ENCODE measurements at regions not wholly inside any gene's neighbourhood (a gene's known extent, or its start where the extent isn't known, plus 50 kb on each side); places are given as distances from the start of the nearest gene placed in this dataset.

DNA sequence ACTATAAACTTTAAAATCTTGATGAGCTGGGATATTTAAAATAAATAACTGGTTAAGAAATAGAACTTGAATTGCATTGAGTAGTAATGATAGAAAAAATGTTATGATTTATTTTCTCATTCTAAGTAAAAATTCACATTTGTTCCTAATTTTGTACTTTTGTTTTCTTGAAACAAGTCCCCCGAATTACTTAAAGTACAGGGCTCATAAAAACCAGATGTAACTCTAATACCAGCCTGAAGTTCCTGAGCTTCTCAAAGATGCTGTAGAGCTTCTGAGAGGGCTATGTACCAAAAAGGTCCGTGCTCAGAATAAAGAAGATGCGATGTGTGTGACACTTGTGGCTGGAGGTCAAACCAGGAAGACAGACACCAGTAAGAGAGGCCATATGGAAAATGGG lies 116.1 kb upstream of the TACR1 start:
- no peak overlapping the region for H3K4me2 ChIP-seq (ENCODE audit: insufficient read depth, low read length)
- no peaks in the 10 kb centered on the region for H3K9me3 ChIP-seq (ENCODE audit: low read depth, low read length)
- TF ChIP-seq, protein P1, sequence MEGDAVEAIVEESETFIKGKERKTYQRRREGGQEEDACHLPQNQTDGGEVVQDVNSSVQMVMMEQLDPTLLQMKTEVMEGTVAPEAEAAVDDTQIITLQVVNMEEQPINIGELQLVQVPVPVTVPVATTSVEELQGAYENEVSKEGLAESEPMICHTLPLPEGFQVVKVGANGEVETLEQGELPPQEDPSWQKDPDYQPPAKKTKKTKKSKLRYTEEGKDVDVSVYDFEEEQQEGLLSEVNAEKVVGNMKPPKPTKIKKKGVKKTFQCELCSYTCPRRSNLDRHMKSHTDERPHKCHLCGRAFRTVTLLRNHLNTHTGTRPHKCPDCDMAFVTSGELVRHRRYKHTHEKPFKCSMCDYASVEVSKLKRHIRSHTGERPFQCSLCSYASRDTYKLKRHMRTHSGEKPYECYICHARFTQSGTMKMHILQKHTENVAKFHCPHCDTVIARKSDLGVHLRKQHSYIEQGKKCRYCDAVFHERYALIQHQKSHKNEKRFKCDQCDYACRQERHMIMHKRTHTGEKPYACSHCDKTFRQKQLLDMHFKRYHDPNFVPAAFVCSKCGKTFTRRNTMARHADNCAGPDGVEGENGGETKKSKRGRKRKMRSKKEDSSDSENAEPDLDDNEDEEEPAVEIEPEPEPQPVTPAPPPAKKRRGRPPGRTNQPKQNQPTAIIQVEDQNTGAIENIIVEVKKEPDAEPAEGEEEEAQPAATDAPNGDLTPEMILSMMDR (IDR thresholded peaks at IDR 0.05; ENCODE audit: extremely low read depth, low read depth, low read length) = no peak
- H3K27me3 ChIP-seq (ENCODE audit: insufficient read depth, low read length) = no peaks in the 10 kb centered on the region
- H3K4me1 ChIP-seq (ENCODE audit: insufficient read depth, low read length) = peaks cover under 1% of the 10 kb centered on the region
- no peak overlapping the region for H3K4me3 ChIP-seq (ENCODE audit: insufficient read depth, low read length)
- no peak overlapping the region for H3K27ac ChIP-seq (ENCODE audit: low read depth, low read length)
- no peaks in the 10 kb centered on the region for H3K79me2 ChIP-seq (ENCODE audit: insufficient read depth, low read length)
- H4K20me1 ChIP-seq (ENCODE audit: insufficient read depth, low read length) = no peaks in the 10 kb centered on the region
- DNase-seq (ENCODE audit: insufficient read length, low spot score, missing footprints) = no peak
- H3K36me3 ChIP-seq (ENCODE audit: insufficient read depth, low read length) = no peaks in the 10 kb centered on the region
- no peak overlapping the region for H2AFZ ChIP-seq (ENCODE audit: low read length)

DNA sequence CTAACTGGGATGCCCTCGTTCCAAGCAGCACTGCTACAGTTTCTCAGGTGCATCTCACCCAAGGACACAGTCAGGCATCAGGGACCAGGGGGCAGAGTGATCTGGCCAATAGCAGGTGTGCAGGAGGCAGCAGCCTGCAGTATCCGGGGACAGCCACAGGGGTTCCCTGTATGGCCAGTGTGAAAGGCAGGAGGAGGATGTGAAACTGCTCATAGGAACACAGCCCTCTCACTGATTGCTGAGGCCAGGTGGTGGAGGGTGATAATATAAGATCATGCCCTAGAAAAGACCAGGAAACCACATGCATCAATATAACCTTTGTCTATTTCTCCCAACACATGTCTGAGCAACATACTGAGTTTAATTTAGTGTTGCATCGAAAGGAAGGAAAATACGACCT lies 112.7 kb upstream of the TACR1 start:
- H3K27me3 ChIP-seq (ENCODE audit: insufficient read depth, low read length) = no peaks in the 10 kb centered on the region
- no peak overlapping the region for H3K27ac ChIP-seq (ENCODE audit: low read depth, low read length)
- TF ChIP-seq, protein P1 (IDR thresholded peaks at IDR 0.05; ENCODE audit: extremely low read depth, low read depth, low read length) = peak; percentile 8

DNA sequence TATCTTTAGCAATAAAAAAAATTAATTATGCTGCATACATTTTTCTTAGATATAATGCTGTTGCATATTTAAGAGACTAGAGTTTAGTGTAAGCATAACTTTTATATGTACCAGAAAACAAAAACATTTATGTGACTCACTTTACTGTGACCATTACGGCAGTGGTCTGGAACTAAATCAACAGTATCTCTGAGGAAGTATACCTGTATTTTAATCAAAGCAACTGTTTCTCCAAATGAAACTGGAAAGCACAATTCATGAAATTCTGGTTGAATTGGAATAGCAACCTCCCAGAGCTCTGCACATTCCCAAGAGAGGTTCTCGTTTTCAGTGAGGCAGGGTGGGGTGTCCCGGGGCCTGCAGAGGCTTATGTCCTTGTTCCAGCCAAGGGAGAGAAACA lies 112.2 kb upstream of the TACR1 start:
- Histone ChIP-seq H3K36me3 (ENCODE audit: insufficient read depth, low read length) (no peaks in the 10 kb centered on the region), H3K4me2 (ENCODE audit: insufficient read depth, low read length) (no peak overlapping the region), H3K4me3 (ENCODE audit: insufficient read depth, low read length) (no peak overlapping the region), H3K27me3 (ENCODE audit: insufficient read depth, low read length) (no peaks in the 10 kb centered on the region), H3K27ac (ENCODE audit: low read depth, low read length) (no peak overlapping the region), H2AFZ (ENCODE audit: low read length) (no peak overlapping the region), H3K9me3 (ENCODE audit: low read depth, low read length) (no peaks in the 10 kb centered on the region), H4K20me1 (ENCODE audit: insufficient read depth, low read length) (no peaks in the 10 kb centered on the region), H3K4me1 (ENCODE audit: insufficient read depth, low read length) (peaks cover 10% of the 10 kb centered on the region), H3K79me2 (ENCODE audit: insufficient read depth, low read length) (no peaks in the 10 kb centered on the region)
- TF ChIP-seq, protein P1 (IDR thresholded peaks at IDR 0.05; ENCODE audit: extremely low read depth, low read depth, low read length) = no peak
- DNase-seq (ENCODE audit: insufficient read length, low spot score, missing footprints) = peak; percentile 56

More for the DNA sequence above, 112.7 kb upstream of the TACR1 start:
- no peaks in the 10 kb centered on the region for H4K20me1 ChIP-seq (ENCODE audit: insufficient read depth, low read length)
- H3K79me2 ChIP-seq (ENCODE audit: insufficient read depth, low read length) = no peaks in the 10 kb centered on the region
- no peak overlapping the region for H3K4me2 ChIP-seq (ENCODE audit: insufficient read depth, low read length)
- DNase-seq (ENCODE audit: insufficient read length, low spot score, missing footprints) = no peak
- H3K4me3 ChIP-seq (ENCODE audit: insufficient read depth, low read length) = no peak overlapping the region
- no peaks in the 10 kb centered on the region for H3K36me3 ChIP-seq (ENCODE audit: insufficient read depth, low read length)
- peaks cover 10% of the 10 kb centered on the region for H3K4me1 ChIP-seq (ENCODE audit: insufficient read depth, low read length)
- H2AFZ ChIP-seq (ENCODE audit: low read length) = no peak overlapping the region
- H3K9me3 ChIP-seq (ENCODE audit: low read depth, low read length) = no peaks in the 10 kb centered on the region

DNA sequence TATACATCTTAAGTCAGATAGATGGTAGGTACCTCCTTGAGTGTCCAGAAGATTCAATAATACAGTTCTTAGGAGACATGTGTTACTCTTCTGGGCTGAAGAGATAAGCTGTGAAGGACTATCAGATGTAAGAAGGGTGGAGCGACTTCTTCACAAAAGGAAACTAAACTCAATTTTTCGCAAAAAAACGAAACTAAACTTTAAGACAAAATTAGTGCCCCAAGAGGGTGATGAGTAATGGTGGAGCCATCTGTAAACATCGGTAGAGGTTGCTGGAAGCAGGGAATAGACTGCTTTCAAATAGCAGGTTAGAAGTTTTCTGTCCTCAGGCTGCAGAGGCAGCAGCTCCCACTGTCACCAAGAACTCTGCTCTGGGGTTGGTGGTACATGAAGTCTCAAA lies 111.6 kb upstream of the TACR1 start:
- no peak overlapping the region for H2AFZ ChIP-seq (ENCODE audit: low read length)
- H3K27ac ChIP-seq (ENCODE audit: low read depth, low read length) = no peak overlapping the region
- no peaks in the 10 kb centered on the region for H3K36me3 ChIP-seq (ENCODE audit: insufficient read depth, low read length)
- TF ChIP-seq, protein P1 (IDR thresholded peaks at IDR 0.05; ENCODE audit: extremely low read depth, low read depth, low read length) = no peak
- no peaks in the 10 kb centered on the region for H3K79me2 ChIP-seq (ENCODE audit: insufficient read depth, low read length)
- H3K4me2 ChIP-seq (ENCODE audit: insufficient read depth, low read length) = peak overlapping the region; percentile 53
- H3K27me3 ChIP-seq (ENCODE audit: insufficient read depth, low read length) = no peaks in the 10 kb centered on the region
- peaks cover 10% of the 10 kb centered on the region for H3K4me1 ChIP-seq (ENCODE audit: insufficient read depth, low read length)
- H3K9me3 ChIP-seq (ENCODE audit: low read depth, low read length) = no peaks in the 10 kb centered on the region
- H4K20me1 ChIP-seq (ENCODE audit: insufficient read depth, low read length) = no peaks in the 10 kb centered on the region
- no peak for DNase-seq (ENCODE audit: insufficient read length, low spot score, missing footprints)
- peak overlapping the region; percentile 4 for H3K4me3 ChIP-seq (ENCODE audit: insufficient read depth, low read length)
